ENCODE measurements at regions not wholly inside any gene's neighbourhood (a gene's known extent, or its start where the extent isn't known, plus 50 kb on each side); places are given as distances from the start of the nearest gene placed in this dataset.
A peak's percentile ranks its signal among the peaks of the same experiment; 100 is the strongest.

DNA sequence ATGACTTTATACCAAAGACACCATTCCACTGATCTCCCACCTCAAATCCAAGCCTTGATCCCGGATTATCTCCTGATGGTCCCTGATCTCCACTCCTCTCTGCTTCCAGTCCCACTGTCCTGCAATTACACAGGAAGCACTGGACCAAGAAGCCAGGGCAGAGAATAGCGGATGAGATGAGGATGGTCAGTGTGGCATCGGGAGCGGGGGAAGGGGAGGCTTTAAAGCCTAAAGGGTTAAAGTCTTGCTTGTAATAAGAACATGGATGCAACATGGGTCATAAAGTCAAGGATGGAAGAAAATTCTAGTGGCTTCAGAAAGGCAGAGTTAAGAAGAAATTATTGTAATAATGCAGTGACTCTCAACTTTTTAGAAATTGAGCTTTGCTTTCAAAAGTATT is 364.0 kb upstream of the DUSP10 start:
- DNase-seq (ENCODE audit: low read depth): no peak

DNA sequence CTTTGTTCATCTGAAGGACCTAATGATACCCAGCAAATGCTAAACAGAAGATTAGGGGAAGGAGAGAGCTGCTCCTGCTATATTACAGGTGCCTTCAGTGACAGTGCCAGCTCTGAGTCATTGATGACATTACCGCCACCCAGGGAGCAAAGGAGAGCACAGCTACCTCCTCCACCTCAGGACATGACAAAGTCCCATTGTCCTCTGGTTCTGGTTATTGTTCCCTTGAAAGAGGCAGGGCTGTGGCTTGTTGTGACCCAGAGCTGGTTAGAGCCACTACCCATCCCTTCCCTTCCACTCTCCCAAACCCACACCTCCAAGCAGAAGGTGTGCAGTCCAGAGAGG is 363.5 kb upstream of the DUSP10 start:
- DNase-seq (ENCODE audit: low read depth): no peak

DNA sequence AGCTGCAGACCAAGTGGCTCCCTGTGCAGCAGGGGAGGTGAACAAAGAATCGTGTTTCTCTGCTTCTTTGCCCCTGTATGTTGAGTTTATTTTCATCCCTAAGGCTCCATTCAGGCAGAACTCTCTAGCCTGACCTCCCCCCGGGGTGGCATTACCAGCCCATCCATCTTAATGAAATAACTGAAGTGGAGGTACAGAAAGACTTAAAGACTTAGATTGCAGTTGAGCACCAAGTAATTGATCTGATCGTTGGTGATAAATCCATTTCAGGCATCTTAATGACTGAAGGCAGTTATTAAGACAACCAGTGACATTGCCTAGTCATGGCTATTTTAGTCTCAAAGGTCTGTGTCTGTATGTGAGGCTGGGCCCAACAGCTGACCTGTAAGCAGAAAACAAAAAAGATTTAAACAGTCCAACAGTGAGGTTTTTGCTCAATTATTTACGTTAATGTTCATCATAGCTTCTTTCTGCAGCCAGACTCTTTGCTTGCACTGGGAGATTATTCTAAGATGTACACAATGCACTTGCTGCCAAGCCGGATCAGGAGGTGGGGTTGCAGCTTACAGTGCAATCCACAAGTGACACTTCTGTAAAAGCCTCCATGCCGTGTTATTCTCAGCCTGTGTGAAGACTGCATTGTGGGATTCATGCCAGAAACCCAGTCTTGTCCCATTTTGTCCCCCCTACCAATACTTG is 363.0 kb upstream of the DUSP10 start:
- DNase-seq (ENCODE audit: low read depth): no peak

DNA sequence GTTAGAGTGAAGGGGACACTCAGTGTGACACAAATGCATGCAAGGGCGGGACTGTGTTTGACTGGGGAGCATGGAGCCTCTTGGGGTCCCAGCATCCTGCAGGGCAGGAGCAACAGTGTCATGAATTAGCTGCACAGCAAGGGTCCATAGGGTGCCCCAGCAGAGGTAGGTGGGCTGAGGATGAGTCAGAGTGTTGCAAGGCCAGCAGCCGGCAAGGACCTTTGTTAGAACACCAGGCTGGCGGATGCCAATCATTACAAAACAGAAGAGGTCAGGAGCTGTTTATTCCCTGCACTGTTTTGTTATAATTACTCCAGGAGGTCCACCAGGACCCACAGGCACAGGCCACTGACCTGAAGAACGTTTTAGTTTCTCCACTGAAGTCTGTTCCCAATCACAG is 362.2 kb upstream of the DUSP10 start:
- DNase-seq (ENCODE audit: low read depth): no peak

DNA sequence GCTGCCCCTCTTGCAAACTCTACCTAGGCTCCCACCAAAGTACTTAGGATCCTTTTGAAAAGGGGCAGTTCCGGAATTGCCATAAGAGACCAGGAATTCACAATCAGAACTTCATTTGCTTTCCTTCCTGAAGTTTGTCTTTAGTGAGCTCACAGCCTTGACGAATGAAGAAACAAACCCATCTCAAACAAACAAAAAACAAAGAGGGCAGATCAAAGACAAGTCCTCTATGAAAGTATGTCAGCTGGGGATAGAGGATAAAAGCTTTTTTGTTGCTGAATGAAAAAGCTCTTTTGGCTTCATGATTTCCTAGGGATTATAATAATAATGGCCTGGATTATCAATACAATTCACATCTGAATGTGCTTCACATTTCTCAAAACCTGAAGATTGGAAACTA is 357.9 kb upstream of the DUSP10 start:
- DNase-seq (ENCODE audit: low read depth): no peak

DNA sequence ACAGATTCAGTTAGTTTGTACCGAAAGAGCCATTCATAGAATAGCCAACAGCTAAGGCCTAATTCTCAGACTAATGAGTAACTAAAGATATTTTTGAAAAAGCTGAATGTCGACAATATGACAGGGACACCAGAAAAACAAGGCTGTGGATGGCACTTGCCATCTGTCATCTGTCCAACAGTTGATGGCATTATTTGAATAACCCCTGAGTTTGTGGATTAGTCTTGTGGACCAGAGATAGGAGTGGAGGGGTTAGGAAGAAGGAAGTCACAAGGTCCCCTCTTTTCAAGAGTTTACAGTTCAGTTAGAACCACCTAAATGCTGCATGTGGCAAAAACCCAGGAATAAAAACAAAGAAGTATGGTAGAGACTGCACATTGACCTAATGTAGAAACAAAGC is 356.5 kb upstream of the DUSP10 start:
- no peak for DNase-seq (ENCODE audit: low read depth)

DNA sequence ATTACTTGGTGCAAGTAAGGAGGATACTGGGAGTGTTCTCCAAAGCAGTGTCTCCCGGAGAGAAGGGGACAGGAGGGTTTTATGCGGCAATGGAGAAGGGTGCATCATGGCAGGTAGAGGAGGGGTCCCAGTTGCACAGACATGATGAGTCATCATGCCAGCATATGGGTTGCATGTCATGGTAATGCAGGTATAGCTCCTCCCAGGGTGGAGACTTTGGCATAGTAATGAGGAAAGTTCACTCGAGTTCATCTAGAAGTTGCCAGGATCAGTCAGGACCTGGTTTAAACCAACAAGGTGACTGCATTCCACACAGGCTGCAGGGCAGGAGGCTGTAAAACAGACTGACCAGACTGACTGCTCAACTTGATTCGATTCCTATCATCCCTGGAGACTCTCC is 355.7 kb upstream of the DUSP10 start:
- DNase-seq (ENCODE audit: low read depth): no peak

DNA sequence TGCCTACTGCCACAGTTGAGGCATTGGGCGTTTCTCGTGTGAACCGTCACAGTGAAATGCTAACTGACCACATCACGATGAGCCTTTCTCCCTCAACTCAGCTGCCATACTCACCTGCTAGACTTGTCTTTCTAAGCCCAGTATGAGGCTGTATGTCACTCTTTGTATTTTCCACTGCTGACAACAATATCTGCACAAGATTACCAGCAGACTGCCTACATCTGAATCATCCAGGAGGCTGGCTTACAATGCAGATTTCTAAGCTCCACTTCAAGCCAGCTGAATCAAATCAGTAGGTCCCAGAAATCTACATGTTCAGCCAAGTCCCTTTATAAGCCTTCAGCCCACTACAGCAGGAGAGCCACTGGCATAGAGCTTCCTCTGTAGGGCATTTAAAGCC is 355.0 kb upstream of the DUSP10 start:
- DNase-seq (ENCODE audit: low read depth): no peak

DNA sequence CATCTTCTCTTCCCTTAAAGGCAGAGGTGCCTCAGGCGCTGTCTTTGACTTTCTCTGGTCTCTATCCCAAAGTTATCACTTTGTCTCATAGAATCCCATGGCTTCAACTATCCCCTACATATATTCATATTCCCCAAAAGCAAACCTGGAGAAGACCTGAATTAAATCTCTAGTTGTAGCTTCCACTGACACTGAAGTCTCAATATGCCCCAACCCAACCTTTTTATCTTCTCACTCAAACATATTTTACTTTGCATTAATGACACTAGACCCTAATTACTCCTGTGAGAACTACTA is 354.5 kb upstream of the DUSP10 start:
- no peak for DNase-seq (ENCODE audit: low read depth)

DNA sequence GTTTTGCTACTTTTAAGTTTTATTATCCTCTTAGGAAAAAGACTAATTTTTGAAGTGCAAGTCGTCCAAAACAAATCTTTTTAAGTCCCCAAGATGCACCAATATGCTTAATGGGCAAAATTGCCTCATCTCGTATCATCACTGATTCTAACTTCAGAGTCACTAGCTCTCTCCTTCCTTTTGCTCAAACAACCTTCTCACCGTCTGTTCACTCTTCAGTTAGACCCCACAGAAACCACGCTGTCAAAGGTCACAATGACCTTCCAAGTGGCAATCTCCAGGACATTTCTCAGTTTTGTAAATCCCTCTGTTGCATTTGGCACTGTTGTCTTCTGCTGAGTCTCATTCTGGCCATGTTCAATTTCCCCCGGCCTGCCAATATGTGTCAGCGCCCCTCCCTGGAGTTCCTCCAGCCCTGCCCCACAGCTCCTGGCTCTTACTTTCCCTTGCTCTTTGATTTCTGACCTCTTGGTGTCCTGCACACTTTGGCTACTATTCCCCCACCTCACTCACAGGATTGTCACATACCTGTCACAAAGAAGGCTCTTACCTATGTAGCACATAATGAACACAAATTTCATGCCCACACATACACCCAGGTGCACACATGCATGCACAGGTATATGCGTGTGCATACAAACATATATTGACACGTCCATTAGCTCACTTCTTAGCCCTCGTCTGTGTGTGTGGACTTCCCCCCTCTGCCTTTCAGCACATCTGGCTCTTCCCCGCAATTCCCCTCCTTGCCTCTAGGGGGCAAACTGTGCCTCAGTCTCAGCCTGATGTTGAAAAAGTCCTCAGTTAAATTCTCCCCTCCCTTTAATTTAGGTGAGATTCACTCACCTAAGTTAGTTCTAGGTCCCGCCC is 354.0 kb upstream of the DUSP10 start:
- no peak for DNase-seq (ENCODE audit: low read depth)

DNA sequence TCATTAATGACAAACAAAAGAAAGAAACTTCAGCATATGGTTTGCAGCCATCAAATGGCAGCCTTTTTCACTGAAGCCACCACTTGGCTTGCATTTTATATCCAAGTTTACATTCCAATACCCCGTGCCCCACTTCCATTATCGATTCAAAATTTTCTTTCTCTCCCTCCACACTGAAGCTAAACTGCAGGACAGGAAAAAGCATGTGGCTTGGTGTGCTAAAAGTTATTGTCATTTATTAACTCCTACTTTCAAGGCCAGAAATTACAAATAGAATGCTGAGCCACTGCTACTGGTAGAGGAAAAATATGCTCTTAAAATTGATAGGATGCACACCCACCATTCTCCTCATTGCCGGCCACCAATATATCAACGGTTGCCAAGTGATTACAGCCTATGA is 351.6 kb upstream of the DUSP10 start:
- DNase-seq (ENCODE audit: low read depth): no peak

DNA sequence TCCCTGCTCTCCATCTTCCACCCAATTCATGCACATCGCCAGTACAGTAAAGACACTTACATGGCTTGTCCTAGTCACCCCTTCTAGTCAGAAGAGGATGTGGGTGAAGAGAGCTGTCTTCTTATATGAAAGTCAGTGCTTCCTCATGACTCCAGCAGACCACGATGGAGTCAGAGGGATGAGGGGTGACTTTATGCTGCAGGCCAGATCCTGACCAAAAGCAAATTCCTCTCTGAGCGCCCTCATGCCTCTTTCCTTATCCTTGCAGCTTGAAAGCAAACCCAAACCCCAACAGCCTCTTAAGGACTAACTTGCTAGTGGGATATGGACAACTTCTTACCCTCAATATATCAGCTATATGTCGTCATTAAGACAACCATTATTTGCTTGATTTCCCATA is 348.2 kb upstream of the DUSP10 start:
- no peak for DNase-seq (ENCODE audit: low read depth)

DNA sequence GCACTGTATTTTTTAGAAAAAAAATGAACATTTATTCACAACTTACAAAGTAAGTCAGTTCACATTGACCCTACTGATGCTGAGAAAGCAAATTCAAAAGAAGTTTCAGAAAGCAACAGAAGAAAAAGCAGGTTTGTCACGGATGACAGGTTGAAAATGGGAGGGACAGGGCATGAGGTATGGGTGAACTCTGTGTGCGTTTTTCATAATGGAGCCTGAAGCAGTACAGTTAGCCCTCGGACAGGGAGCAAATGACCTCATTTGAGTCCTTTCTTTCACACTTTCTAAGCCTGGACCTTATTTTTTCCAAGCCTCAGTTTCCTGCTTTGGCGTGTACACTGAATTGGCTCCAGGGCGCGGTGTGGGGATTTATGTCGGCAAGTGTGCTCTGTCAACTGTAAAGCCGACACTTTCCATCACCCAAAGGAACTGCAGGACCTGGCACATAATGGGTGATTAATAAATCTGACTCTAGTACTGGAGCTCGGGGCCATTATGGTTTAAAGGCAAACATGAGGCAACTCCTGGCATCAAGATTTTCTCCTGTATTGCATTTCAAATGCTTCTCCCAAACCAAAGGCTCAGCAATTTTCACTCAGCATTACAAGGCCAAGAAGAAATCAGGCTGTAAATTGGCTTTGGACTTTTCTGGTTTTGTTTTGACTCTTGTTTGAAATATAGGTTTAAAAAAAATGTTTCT is 345.5 kb upstream of the DUSP10 start:
- DNase-seq (ENCODE audit: low read depth): no peak

DNA sequence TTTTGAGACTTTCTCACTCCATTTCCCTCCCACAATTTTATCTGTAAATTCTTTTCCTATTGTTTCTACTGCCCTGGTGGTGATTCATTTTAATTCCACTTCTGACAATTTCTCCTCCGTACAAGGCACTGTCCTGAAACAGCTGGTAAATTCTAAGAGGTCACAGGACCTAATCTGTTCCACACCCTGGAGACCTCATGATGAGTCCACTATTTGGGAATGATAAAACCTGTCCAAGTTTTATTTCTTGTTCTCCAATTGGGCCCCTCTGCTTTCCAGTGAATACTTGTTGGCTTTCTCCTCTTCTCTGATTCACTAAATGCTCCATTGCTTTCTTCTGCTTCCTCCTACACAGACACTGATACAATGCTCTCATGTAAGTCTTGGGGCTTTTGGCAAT is 343.1 kb upstream of the DUSP10 start:
- no peak for DNase-seq (ENCODE audit: low read depth)

DNA sequence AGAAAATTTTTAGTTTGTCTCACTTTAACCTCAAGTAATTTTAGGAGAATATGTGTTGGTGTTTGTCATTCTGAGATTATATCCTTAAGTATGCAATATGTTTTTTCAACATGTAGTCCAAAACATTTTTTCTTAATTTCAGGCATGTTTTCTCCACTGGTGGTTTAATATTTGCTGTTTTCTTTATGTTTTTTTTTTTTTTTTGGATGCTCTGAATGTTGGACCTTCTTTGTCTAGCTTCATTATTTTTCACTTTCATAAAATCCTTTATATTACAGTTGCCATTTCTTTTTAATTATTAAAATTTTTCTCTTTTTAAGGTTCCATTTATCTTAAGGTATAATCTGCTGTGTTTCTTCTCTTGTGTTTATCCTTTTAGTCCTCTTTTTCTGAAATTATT is 342.2 kb upstream of the DUSP10 start:
- no peak for DNase-seq (ENCODE audit: low read depth)

DNA sequence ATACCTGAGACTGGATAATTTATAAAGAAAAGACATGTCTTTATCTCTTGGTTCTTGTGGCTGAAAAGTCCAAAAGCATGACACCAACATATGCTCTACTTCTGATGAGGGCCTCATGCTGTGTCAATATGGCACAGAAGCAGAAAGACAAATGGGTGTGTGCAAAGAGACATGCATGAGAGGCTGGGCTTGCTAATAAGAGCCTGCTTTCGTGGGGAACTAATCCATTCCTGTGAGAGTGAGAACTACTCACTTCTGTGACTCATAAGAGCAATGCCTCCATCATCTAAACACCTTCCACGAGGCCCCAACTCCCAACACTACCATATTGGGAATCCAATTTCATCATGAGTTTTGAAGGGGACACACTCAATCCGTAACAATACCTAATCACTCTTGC is 340.0 kb upstream of the DUSP10 start:
- no peak for DNase-seq (ENCODE audit: low read depth)

DNA sequence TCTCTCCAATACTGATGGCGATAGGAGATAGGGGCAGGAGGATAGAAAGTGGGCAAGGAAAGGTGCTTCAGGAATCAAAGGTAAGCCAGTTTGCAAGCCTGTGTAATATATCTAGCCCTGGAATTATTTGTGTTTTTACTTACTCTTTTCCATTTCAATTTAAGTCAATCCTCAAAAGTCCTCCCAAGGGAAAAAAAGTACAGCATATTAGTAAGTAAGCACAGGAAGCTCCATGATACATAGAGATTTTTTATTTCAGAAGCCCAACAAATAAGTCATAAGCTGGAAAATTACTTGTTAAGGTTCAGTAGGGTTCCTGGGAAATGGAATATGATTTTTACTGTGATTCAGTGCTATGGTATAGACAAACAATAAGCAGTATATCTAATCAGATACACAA is 337.7 kb upstream of the DUSP10 start:
- no peak for DNase-seq (ENCODE audit: low read depth)

DNA sequence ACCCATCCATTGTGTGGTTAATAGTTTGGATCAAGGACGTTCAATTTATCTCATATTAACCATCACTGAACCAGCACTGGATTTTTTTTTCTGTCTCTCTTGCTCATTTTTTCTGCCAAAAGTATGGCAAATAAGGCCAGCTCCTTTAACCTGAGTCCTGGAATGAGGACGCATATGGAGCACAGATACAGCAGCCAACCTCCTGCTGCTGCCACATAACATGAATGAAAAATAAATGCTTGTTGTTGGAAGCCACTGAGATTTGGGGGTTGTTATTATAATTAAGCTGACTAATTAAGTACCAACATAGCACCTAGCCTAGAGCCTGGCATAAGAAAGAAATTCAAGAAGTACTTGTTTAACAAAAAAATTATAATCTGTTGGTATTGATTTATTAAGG is 335.3 kb upstream of the DUSP10 start:
- no peak for DNase-seq (ENCODE audit: low read depth)

DNA sequence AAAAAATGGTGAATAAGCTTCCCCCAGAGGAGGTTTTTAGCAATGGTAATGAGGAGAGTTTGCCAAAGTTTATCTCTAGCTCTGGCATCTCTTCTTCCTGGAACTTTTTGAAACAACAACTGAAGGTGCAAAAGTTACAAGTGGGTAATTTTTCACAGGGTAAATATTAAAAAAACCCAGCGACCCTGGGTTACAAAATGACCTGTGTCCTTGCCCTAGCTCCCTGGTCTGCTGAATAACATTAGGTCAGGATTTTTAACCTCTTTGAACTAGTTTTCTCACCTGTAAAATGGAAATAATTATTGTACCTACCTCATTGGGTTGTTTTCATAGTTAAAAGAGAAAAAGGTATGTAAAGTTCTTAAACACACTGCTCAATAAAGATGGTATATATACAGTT is 332.4 kb upstream of the DUSP10 start:
- DNase-seq (ENCODE audit: low read depth): no peak

DNA sequence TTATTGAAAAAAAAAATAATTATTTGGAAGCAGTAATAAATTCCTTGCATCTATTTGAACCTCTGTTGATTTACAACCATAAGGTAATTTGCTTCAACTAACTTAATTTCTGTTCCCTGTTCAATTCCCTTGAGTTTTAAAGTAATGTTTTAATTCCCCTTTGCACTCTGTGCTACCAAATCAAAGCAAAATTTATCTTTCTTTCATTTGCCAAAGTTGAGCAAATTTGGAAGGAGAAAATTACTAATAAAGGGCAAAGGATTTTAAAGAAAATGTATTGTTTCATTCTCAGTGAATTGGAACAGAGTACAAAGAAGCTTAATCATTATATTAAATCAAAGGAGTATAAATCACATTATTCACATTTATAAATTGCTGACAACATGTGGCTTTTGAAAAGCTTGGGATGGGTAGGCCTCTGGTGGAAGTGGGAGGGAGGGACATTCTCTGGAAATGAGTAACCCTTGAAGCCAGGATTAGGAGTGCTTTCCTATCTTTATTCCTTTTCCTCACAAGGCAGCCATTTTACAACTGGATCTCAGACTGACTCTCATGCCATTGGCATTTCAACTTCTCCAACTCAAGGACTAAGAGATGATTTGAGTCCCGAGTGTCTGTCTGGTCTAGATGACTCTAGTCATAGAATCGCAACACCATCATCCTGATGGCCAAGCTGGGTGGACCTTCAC is 331.6 kb upstream of the DUSP10 start:
- no peak for DNase-seq (ENCODE audit: low read depth)

DNA sequence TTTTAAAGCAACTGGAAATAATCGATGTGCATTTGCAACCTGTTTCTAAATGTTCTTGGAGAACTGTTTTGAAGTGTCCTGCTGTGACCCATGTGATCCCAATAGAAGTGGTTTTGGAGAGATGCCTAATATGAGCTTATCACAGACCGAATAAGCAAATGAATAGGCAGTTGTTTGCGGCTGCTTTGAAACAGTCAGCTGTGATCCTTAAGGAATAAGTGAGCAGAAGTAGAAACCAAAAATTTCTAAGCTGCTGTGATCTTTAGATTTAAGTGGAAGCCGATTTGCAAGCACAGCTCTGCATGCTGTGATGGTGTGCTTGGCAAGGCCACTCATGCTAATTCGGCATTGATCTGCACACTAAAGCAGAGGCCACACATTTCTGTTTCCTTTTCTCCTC is 329.5 kb upstream of the DUSP10 start:
- DNase-seq (ENCODE audit: low read depth): peak; percentile 14

DNA sequence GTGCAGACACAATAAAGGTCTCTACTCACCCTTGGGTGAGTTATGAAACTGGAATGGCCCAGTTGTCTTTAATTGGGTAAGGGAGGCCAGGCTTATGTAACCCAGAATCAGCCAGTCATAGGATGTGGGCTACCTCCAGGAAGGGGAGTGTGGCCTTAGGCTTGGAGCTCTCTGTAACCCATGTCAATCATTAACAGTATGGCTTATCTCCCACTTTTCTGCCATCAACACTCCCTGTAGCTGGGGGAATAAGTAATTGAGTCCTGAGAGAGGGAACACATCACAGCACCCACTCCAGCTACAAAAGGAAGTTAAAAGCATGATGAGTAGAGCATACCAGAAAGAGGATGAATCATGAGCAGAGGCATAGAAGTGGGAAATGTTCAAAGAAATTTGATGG is 327.0 kb upstream of the DUSP10 start:
- DNase-seq (ENCODE audit: low read depth): no peak

DNA sequence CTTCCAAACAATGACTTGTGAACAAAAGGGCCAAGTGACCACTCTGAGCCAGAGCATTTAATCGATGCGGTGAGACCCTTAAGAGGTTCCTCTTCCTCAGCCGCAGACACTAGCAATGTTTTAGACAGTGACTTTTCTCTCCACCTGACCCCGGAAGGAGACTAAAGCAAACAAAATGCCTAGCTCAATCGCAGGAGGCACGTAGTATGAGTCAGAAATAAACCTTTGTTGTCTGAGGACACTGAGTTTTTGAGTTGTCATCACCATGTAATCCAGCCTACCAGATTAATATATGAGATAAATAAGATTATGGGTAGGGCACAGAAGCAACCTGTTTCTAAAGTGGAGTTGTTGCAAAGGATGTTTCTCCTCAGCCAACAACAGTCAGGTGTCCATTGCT is 326.2 kb upstream of the DUSP10 start:
- no peak for DNase-seq (ENCODE audit: low read depth)

Data from forelimb muscle (tissue), 1 donor.